GM10266 (cell line): ENCODE measurements at regions not wholly inside any gene's neighbourhood (a gene's known extent, or its start where the extent isn't known, plus 50 kb on each side); places are given as distances from the start of the nearest gene placed in this dataset.

Experiments used
- DNase-seq: peaks from one replicate; pipeline ENCODE4 v3.0.0; 2012; ENCODE audit errors: extremely low spot score
- TF ChIP-seq, protein P1 (sequence below): IDR thresholded peaks from 2 replicates; pipeline ENCODE4 v1.5.1; 2012; ENCODE audit warnings: mild to moderate bottlenecking, low read depth; ENCODE audit not compliant: control insufficient read depth, insufficient read depth; ENCODE audit errors: missing control alignments

DNA sequence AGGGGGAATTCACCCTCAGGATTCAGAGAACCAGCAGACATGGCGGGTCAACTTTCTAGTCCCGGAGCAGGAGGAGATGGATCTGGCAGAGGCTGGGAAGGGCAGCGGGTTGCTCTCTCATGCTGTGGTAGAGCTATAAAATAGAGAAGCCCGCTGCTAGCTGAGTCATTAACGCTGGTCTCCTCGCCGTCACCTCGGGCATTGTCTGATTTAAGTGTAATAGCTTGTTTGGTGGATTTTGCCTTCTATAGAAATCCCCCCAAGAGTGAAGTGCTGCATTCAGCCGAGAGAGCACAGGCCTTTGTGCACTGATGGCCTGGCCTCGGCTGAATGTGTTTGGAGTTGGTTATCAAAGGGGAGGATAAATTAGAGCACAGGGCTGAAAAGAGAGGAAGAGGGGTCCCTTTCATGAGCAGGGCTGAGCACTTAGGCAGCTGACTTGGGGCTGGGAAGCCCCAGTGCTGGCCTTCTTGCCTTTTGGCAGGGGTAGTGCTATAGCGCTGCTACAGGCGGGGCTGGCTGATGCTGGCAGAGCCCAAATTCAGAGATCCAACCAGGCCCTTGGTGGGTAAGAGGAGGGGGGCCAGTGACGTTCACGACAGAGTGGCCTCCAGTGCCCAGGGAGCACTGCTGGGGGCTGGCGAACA, 161.1 kb upstream of the CADM1 start:
- TF ChIP-seq, protein P1, sequence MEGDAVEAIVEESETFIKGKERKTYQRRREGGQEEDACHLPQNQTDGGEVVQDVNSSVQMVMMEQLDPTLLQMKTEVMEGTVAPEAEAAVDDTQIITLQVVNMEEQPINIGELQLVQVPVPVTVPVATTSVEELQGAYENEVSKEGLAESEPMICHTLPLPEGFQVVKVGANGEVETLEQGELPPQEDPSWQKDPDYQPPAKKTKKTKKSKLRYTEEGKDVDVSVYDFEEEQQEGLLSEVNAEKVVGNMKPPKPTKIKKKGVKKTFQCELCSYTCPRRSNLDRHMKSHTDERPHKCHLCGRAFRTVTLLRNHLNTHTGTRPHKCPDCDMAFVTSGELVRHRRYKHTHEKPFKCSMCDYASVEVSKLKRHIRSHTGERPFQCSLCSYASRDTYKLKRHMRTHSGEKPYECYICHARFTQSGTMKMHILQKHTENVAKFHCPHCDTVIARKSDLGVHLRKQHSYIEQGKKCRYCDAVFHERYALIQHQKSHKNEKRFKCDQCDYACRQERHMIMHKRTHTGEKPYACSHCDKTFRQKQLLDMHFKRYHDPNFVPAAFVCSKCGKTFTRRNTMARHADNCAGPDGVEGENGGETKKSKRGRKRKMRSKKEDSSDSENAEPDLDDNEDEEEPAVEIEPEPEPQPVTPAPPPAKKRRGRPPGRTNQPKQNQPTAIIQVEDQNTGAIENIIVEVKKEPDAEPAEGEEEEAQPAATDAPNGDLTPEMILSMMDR: no peak
- DNase-seq: no peak

DNA sequence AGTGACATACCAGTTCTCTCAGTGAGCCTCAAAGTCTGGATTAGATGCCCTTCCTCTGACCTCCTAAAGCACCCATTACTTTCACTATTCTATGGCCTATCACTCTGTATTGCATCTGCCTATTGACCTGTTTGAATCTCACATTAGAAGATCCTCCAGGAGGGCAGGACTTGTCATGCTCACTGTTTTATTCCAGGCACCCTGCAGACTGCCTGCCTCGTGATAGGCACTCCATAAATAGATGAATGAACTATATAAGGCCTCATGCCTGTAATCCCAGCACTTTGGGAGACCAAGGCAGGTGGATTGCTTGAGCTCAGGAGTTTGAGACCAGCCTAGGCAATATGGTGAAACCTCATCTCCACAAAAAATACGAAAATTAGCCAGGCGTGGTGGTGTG, 160.1 kb upstream of the CADM1 start:
- TF ChIP-seq, protein P1: no peak
- DNase-seq: no peak

DNA sequence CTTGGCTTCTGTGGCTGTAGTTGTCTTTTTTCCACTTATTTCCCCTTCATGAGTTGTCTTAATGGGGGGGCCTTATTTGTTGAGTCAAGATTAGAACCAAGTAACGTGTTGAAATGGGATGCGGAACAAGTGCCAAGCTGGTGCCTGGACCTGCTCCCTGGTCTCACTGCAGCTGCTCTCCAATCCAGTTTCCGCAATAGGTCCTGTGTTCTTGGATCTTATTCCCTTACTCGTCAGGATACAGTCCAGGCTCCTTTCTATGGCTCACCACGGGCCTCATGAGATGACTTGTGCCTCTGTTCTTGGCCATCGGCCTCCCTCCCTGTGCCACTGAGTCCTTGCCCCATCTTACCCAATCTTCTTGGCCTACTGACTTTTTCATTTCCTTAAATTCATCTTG, 159.6 kb upstream of the CADM1 start:
- no peak for DNase-seq
- TF ChIP-seq, protein P1: no peak

DNA sequence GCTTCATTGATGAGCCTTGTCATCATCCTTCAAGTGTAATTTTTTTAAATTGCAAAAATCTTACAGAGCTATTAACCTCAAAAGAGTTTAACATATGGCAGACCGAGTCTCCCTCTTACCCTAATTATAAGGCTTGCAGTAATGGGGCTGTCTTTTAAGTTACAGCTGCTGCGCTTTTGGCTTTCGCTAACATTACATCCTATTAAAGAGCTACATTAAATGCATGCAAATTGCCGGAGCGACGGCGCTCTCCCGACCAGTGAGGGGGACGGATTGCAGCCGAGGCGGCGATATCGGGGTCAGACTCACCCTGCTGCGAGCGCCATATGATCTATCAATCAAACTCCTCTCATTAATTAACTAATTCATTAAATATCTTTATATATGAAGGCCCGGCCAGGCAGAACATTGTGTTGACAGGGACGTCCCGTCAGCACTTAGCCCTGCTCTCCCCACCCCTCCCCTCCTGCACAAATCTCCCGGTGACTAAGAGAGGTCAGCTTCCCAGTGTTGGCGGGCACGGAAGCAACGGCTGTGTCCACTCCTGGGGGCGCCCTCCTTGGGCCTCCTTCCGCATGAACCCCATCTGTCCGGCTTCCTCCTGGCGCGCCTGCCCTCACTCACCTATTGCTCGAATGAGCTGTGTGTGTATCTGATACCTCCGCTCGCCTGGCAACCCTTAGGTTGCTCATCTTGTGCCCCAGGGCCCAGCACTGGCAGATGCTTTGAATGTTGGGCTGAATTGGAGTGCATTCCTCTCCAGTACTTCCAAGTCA, 156.0 kb upstream of the CADM1 start:
- no peak for DNase-seq

DNA sequence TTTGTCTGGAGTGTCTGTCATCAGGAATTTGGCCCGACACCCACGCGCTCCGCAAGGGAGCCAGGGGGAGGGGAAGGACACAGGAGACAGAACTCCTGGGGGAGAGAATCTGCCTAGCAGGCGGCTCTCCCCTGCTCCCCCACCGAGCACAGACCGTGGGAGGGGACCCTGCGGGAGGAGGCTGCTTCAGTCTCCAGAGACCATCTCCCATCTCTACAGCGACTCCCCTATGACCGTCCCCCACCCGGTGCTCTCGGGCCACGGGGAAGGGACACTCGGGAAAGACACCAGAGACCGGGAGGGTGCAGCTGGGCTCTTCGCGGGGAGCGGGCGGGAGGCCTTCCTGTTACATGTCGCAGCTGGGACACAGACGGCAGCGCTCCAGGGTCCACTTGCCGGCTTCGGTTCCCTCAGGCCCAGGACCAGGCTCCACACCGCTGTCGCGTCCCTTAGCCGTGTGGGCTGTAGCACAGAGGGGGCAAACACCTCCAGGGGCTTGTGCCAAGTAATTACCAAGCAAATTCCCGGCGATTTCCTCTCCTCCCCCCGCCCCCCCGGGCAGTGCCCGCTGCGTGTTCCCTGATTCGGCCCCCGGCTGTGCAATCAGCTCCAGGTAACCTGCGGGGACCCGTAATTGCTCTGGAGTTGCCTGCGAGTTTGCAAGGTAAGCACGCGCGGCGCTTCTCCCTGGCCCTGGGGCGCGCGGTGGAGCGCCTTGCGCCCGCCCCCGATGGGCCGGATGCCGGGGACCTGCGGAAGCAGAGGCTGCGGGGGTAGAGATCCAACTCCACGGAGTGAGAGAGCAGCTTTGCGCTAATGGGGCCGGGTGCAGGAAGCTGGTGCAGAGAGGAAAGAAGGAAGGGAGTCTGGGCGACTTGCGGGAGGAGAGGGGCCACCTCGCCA, 155.1 kb upstream of the CADM1 start:
- no peak for DNase-seq
- TF ChIP-seq, protein P1: no peak

More for the DNA sequence above, 156.0 kb upstream of the CADM1 start:
- TF ChIP-seq, protein P1: no peak

DNA sequence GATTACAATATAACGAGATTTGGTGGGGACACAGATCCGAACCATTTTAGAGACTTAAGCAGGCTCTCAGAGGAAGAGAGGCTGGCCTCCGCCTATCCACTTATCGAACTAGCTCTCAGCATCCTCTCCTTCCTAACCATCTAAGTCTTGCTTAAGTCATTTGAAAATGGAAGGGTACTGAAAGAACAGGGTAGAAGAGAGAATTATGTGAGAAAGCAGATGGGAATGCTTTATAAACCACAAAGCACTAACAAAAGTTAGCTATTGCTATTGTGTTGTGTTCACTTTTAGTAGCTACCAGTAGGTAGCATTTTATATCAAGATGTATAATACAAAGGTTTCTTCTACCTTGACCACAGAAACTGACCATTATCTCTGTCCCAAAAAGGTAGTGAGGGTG, 153.4 kb upstream of the CADM1 start:
- TF ChIP-seq, protein P1: no peak
- DNase-seq: no peak
